HT1080 (cell line): ENCODE measurements at regions not wholly inside any gene's neighbourhood (a gene's known extent, or its start where the extent isn't known, plus 50 kb on each side); places are given as distances from the start of the nearest gene placed in this dataset. TPM values are rescaled to one million over a fixed set of nuclear protein-coding genes. Genes with fewer than 3 reads are reported as not detected.

Experiments
- DNase-seq: peaks from one replicate; pipeline ENCODE4 v3.0.0-alpha.2; 2015; ENCODE audit warnings: low read depth
- small RNA-seq: library from RNA; depleted of rRNA; stranded (forward); fragments of <200 nt; gene quantifications from one replicate; pipeline ENCODE3, GENCODE V24; 2014

- DNase-seq = no peak
Observed at GRCh38 chr9:32304495-32304894, 79.9 kb upstream of the ACO1 start.

- DNase-seq = no peak
Observed at GRCh38 chr9:32306006-32306405, 78.4 kb upstream of the ACO1 start.

- no peak for DNase-seq
Observed at GRCh38 chr9:32319312-32319929, 65.0 kb upstream of the ACO1 start.

- DNase-seq = no peak
Observed at GRCh38 chr9:32322622-32323021, 61.8 kb upstream of the ACO1 start.

GRCh38 chr9:32326146-32326545 is 58.3 kb upstream of the ACO1 start:
- DNase-seq = no peak

GRCh38 chr9:32331240-32331639 is 53.2 kb upstream of the ACO1 start:
- no peak for DNase-seq

GRCh38 chr9:32334112-32334511 is 50.3 kb upstream of the ACO1 start:
- DNase-seq = no peak

Small RNA genes lying in the stretch of these regions (small RNA-seq; reads per million reads assigned to genes)
- 0.07 reads per million for gene MIR873
- not detected for gene MIR876
- not detected for gene RNA5SP281
